Astrocyte (in vitro differentiated cells and primary cell): ENCODE measurements at regions not wholly inside any gene's neighbourhood (a gene's known extent, or its start where the extent isn't known, plus 50 kb on each side); places are given as distances from the start of the nearest gene placed in this dataset.
"Not testable (repeated sequence)": the region's sequence is repeated elsewhere in the genome, so short reads cannot be mapped to it uniquely, and the experiment has no call there.

Experiments
- CTCF ChIP-seq: IDR thresholded peaks from 2 replicates; pipeline ENCODE4 v1.5.1; 2011; ENCODE audit warnings: low read depth, mild to moderate bottlenecking, inconsistent platforms, low read length, moderate library complexity; ENCODE audit not compliant: insufficient read depth
- EZH2 ChIP-seq: IDR thresholded peaks from 2 replicates; pipeline ENCODE4 v1.6.1; 2012; ENCODE audit warnings: mild to moderate bottlenecking, low read length, inconsistent platforms; ENCODE audit not compliant: insufficient read depth

- TF ChIP-seq CTCF, EZH2: not testable (repeated sequence)
Measured at GRCh38 chr12:68443695-68444094, 111.5 kb upstream of the MDM1 start.
